Right cardiac atrium (tissue), 5 donors: ENCODE measurements at regions not wholly inside any gene's neighbourhood (a gene's known extent, or its start where the extent isn't known, plus 50 kb on each side); places are given as distances from the start of the nearest gene placed in this dataset.

Experiments used
- ATAC-seq, 2 donors: fragments of 200-7000 bp; cut with Tn5 transposase; one replicate each; pipeline versions ENCODE4 v1.8.0 to v1.9.1; 2020; ENCODE audit warnings: moderate library complexity in 2 of 2, mild to moderate bottlenecking in 1 of 2
- DNase-seq, 3 donors: peaks; one replicate each; pipeline ENCODE4 v3.0.0-alpha.2; 2020
- H3K27ac ChIP-seq: one replicate; pipeline ENCODE4 v1.5.1; 2013; ENCODE audit warnings: mild to moderate bottlenecking, low read length, control low read depth, moderate library complexity
- H3K27me3 ChIP-seq: one replicate; pipeline ENCODE4 v1.6.1; 2013; ENCODE audit not compliant: control insufficient read depth, insufficient read depth
- H3K4me1 ChIP-seq: one replicate; pipeline ENCODE4 v1.6.1; 2013; ENCODE audit warnings: low read length; ENCODE audit not compliant: control insufficient read depth, insufficient read depth
- H3K4me3 ChIP-seq: one replicate; pipeline ENCODE4 v1.5.1; 2013; ENCODE audit warnings: low read length, control low read depth
- H3K9me3 ChIP-seq: one replicate; pipeline ENCODE4 v1.6.1; 2013; ENCODE audit warnings: low read length; ENCODE audit not compliant: control insufficient read depth
- WGBS: extraction: QIAGEN DNeasy Blood & Tissue Kit; methylation state at CpG from one replicate; pipeline ENCODE4 v1.1.7; 2013; 5-methylcytosine and 5-hydroxymethylcytosine counted together
- intact Hi-C, 4 donors: fragments of 100-400 bp; cut with DNase I; formaldehyde crosslinking; loops; one replicate each; pipeline versions ENCODE4 v1.11.0 to v1.14.0; 2022 to 2023
- donor health status: healthy with polysubstance abuse.
- donor health status: DM: no; HTN: yes; CAD: no.
- donor health status: DM: no; HTN: no; CAD: no.
- donor health status: DM: no; HTN: yes; CAD: no; lungs with severe emphysema.
- donor health status: DM: yes; HTN: yes; CAD: no.

- 75% methylated on average over 3 of the region's 3 CpGs for WGBS
- Histone ChIP-seq H3K4me1 (no peaks in the 10 kb centered on the region), H3K27ac (no peak overlapping the region), H3K27me3 (no peaks in the 10 kb centered on the region), H3K9me3 (no peaks in the 10 kb centered on the region), H3K4me3 (no peak overlapping the region)
- no peak for DNase-seq
- no peak for ATAC-seq
- intact Hi-C loops: no loop called here
Measured at GRCh38 chr5:98624145-98624880, 149.2 kb upstream of the RGMB start.

GRCh38 chr5:98627121-98627520 lies 146.3 kb upstream of the RGMB start:
- Histone ChIP-seq H3K4me1 (no peaks in the 10 kb centered on the region), H3K27ac (no peak overlapping the region), H3K27me3 (no peaks in the 10 kb centered on the region), H3K9me3 (no peaks in the 10 kb centered on the region), H3K4me3 (no peak overlapping the region)
- intact Hi-C loops: no loop called here
- DNase-seq: no peak
- WGBS: 83% methylated on average over 3 of the region's 3 CpGs
- ATAC-seq: no peak

- 76% methylated on average over 1 of the region's 1 CpG for WGBS
- Histone ChIP-seq H3K4me1 (no peaks in the 10 kb centered on the region), H3K27me3 (no peaks in the 10 kb centered on the region), H3K4me3 (no peak overlapping the region), H3K9me3 (no peaks in the 10 kb centered on the region), H3K27ac (no peak overlapping the region)
- intact Hi-C loops: no loop called here
- DNase-seq (no peak), ATAC-seq (no peak)
Measured at GRCh38 chr5:98630621-98631020, 142.8 kb upstream of the RGMB start.

DNA sequence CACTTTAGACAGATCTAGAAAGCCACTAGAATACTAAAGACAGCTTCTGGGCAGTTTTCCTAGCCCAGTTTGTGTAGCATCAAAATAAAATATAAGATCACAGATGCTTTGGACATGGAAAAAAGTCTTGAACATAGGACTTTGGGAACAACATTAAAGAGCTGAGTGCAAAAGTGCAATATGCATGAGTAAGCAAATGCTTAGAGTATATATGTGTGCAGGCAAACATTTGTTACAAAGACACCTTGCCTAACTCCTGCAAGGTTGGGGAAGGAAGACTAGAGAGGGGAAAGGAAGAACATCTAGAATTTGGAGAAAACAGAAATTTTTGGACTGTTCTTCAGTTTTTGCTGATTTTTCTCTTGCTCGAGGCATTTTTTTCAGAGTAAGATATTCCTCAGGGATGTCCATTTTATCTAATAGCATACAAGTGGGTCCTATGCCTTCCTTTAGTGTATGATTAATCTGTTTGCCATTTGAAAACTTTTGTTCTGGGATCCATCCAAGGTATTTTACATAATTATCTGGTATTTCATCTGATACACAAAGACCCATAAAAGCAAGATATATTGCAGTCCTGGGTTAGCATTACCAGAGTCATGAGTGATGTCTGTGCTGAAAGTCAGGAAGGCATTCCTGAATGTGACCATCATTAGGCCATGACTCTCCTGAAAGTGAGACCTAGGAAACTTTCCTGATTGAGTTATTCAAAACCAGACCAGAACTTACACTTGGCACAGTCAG lies 142.0 kb upstream of the RGMB start:
- Histone ChIP-seq H3K4me1 (no peaks in the 10 kb centered on the region), H3K27ac (no peak overlapping the region), H3K27me3 (no peaks in the 10 kb centered on the region), H3K9me3 (no peaks in the 10 kb centered on the region), H3K4me3 (no peak overlapping the region)
- ATAC-seq (no peak), DNase-seq (no peak)
- intact Hi-C loops: no loop called here
- WGBS: 67% methylated on average over 1 of the region's 1 CpG

- ATAC-seq: no peak
- Histone ChIP-seq H3K9me3 (no peaks in the 10 kb centered on the region), H3K4me1 (no peaks in the 10 kb centered on the region), H3K27ac (no peak overlapping the region), H3K4me3 (no peak overlapping the region), H3K27me3 (no peaks in the 10 kb centered on the region)
- intact Hi-C loops: no loop called here
- DNase-seq: no peak
- 47% methylated on average over 3 of the region's 3 CpGs for WGBS
Measured at GRCh38 chr5:98635656-98636055, 137.8 kb upstream of the RGMB start.

GRCh38 chr5:98637116-98637515 lies 136.3 kb upstream of the RGMB start:
- Histone ChIP-seq H3K4me1 (no peaks in the 10 kb centered on the region), H3K4me3 (no peak overlapping the region), H3K9me3 (no peaks in the 10 kb centered on the region), H3K27ac (no peak overlapping the region), H3K27me3 (no peaks in the 10 kb centered on the region)
- DNase-seq (no peak), ATAC-seq (no peak)
- intact Hi-C loops: no loop called here
- WGBS: 83% methylated on average over 1 of the region's 1 CpG

GRCh38 chr5:98637557-98637956 lies 135.9 kb upstream of the RGMB start:
- intact Hi-C loops: no loop called here
- ATAC-seq: peak in 1 of 2 donors; percentile 47
- no peak overlapping the region for H3K4me3 ChIP-seq
- H3K9me3 ChIP-seq: no peaks in the 10 kb centered on the region
- peak in 1 of 3 donors; percentile 35 for DNase-seq
- no peaks in the 10 kb centered on the region for H3K27me3 ChIP-seq
- 56% methylated on average over 3 of the region's 3 CpGs for WGBS
- no peak overlapping the region for H3K27ac ChIP-seq
- no peaks in the 10 kb centered on the region for H3K4me1 ChIP-seq

GRCh38 chr5:98638111-98638510 lies 135.4 kb upstream of the RGMB start:
- no peaks in the 10 kb centered on the region for H3K4me1 ChIP-seq
- no peak overlapping the region for H3K4me3 ChIP-seq
- DNase-seq: no peak
- H3K27me3 ChIP-seq: no peaks in the 10 kb centered on the region
- intact Hi-C loops: no loop called here
- no peaks in the 10 kb centered on the region for H3K9me3 ChIP-seq
- WGBS: 47% methylated on average over 2 of the region's 2 CpGs
- no peak for ATAC-seq
- H3K27ac ChIP-seq: no peak overlapping the region

DNA sequence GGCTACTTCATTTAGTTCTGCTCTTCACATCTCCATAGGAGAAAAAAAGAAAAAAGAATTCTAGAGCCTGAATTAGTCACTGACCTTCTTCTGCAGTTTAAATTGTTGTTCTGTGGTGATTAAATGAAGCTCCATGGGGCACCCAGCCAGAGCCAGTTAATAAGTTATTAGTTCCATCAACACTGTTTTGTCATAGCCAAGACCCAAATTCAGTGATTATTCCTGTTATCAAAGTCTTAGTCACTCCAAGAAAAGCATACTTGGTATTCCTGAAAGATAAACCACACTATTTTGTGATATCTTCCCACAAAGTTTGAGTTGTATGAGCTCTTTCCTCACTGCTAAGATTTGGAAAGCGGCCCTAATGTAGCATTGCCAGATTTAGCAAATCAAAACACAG lies 134.8 kb upstream of the RGMB start:
- H3K9me3 ChIP-seq: no peaks in the 10 kb centered on the region
- H3K4me3 ChIP-seq: no peak overlapping the region
- ATAC-seq (peak; percentile 31 to 80), DNase-seq (peak; percentile 26 to 86 (median 67))
- no peaks in the 10 kb centered on the region for H3K27me3 ChIP-seq
- no peaks in the 10 kb centered on the region for H3K4me1 ChIP-seq
- 29% methylated on average over 1 of the region's 1 CpG for WGBS
- no peak overlapping the region for H3K27ac ChIP-seq
- intact Hi-C loops: no loop called here

DNA sequence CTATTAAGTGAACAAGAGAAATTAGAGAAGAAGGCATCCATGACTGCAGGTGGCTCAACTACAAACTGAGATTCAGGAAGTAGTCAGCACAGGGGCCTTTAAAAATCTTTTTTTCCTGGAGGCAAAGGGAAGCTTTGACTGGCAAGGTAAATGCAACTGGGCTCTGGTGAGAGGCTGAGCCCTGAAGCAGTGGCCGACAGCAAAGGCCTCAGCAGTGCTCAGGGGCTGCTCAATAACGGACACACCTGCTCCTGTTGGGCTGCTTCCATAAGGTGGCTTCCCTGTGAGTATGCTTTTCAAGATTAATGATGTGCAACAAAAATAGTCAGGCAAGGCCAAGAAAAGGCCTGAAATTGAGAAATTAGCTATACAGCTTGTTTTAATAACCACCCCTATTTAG lies 134.2 kb upstream of the RGMB start:
- Histone ChIP-seq H3K4me1 (no peaks in the 10 kb centered on the region), H3K4me3 (no peak overlapping the region), H3K9me3 (no peaks in the 10 kb centered on the region), H3K27ac (no peak overlapping the region), H3K27me3 (no peaks in the 10 kb centered on the region)
- 72% methylated on average over 2 of the region's 2 CpGs for WGBS
- intact Hi-C loops: no loop called here
- no peak for ATAC-seq
- DNase-seq: peak in 1 of 3 donors; percentile 40

GRCh38 chr5:98641671-98642070 lies 131.8 kb upstream of the RGMB start:
- no peaks in the 10 kb centered on the region for H3K4me1 ChIP-seq
- no peaks in the 10 kb centered on the region for H3K27me3 ChIP-seq
- no peaks in the 10 kb centered on the region for H3K9me3 ChIP-seq
- DNase-seq: no peak
- intact Hi-C loops: no loop called here
- no peak for ATAC-seq
- WGBS: 91% methylated on average over 1 of the region's 1 CpG
- H3K4me3 ChIP-seq: no peak overlapping the region
- no peak overlapping the region for H3K27ac ChIP-seq
